GM12878 (cell line): ENCODE measurements at regions not wholly inside any gene's neighbourhood (a gene's known extent, or its start where the extent isn't known, plus 50 kb on each side); places are given as distances from the start of the nearest gene placed in this dataset.

Source experiments
- ATAC-seq: fragments of 200-7000 bp; cut with Tn5 transposase; 3 replicates; pipeline ENCODE4 v1.9.1; 2020; ENCODE audit warnings: mild to moderate bottlenecking, moderate library complexity
- BruUV-seq: library from RNA; stranded (reverse); fragments of 400-500 nt; replicated peaks from 2 replicates; lab custom pipeline; 2021; lab: Mats Ljungman, UMichigan
- CTCF ChIA-PET: fragments of 300-600 bp; sonication (Branson Sonifier 250); formaldehyde crosslinking; extraction: SDS; loops from one replicate; lab custom pipeline; 2021; ENCODE audit warnings: inconsistent platforms; lab: Yijun Ruan, JAX
- POLR2A ChIA-PET: fragments of 350-600 bp; formaldehyde crosslinking; extraction: SDS; loops from one replicate; lab custom pipeline; 2021; ENCODE audit warnings: inconsistent platforms; lab: Charles Lee
- RAD21 ChIA-PET: fragments of 300-600 bp; sonication (Branson Sonifier 250); formaldehyde crosslinking; loops from one replicate; lab custom pipeline; 2023; ENCODE audit warnings: antibody characterized with exemption; ENCODE audit not compliant: unreplicated experiment; lab: Charles Lee
- SMC1A ChIA-PET: fragments of 300-600 bp; sonication (Branson Sonifier 250); formaldehyde crosslinking; loops from one replicate; lab custom pipeline; 2023; ENCODE audit not compliant: unreplicated experiment, uncharacterized antibody; lab: Charles Lee
- DNase-seq: peaks from one replicate; pipeline ENCODE4 v3.0.0-alpha.2; 2011; ENCODE audit warnings: low read depth, low spot score
- FAIRE-seq: peaks from 3 replicates; lab custom pipeline; 2011; peaks lifted over from hg19 to GRCh38; lab: Jason Lieb, UNC
- H2AFZ ChIP-seq: 2 replicates; pipeline ENCODE4 v1.6.0; 2011; ENCODE audit warnings: low read depth, low read length, control low read depth; ENCODE audit not compliant: control insufficient read depth
- H3K27ac ChIP-seq: 2 replicates; pipeline ENCODE4 v1.5.1; 2011; ENCODE audit warnings: control low read depth; ENCODE audit not compliant: control insufficient read depth, insufficient read depth
- H3K27me3 ChIP-seq, 2 experiments: replicated peaks in 1 of 2; 2 replicates each; pipeline versions ENCODE4 v1.6.0 to v1.6.1; 2011; ENCODE audit warnings: low read length in 1 of 2; ENCODE audit not compliant: control insufficient read depth in 2 of 2, insufficient read depth in 2 of 2
- H3K36me3 ChIP-seq, 2 experiments: 2 replicates each; pipeline ENCODE4 v1.5.1; 2011; ENCODE audit warnings: low read length in 1 of 2; ENCODE audit not compliant: control insufficient read depth in 2 of 2, insufficient read depth in 2 of 2
- H3K4me1 ChIP-seq: 2 replicates; pipeline ENCODE4 v1.6.1; 2011; ENCODE audit warnings: mild to moderate bottlenecking, low read length, moderate library complexity, mixed read lengths; ENCODE audit not compliant: control insufficient read depth, insufficient read depth
- H3K4me2 ChIP-seq: 2 replicates; pipeline ENCODE4 v1.6.0; 2011; ENCODE audit warnings: control low read depth; ENCODE audit not compliant: control insufficient read depth, insufficient read depth
- H3K4me3 ChIP-seq: fragments of 200-600 bp; sonication (generic); 2 replicates; pipeline ENCODE4 v1.5.1; 2016
- H3K79me2 ChIP-seq: 2 replicates; pipeline ENCODE4 v1.6.0; 2011; ENCODE audit warnings: low read length; ENCODE audit not compliant: control insufficient read depth, insufficient read depth
- H3K9ac ChIP-seq: 2 replicates; pipeline ENCODE4 v1.8.0; 2011; ENCODE audit warnings: low read length, control low read depth, mixed read lengths; ENCODE audit not compliant: control insufficient read depth, insufficient read depth
- H3K9me3 ChIP-seq: replicated peaks from 3 replicates; pipeline ENCODE4 v1.5.1; 2011; ENCODE audit warnings: mild to moderate bottlenecking, low read length; ENCODE audit not compliant: control insufficient read depth, insufficient read depth
- H4K20me1 ChIP-seq: 2 replicates; pipeline ENCODE4 v1.6.0; 2011; ENCODE audit not compliant: control insufficient read depth, insufficient read depth
- BACH1 ChIP-seq: fragments of 450-650 bp; IDR thresholded peaks from 2 replicates; pipeline ENCODE4 v1.6.1; 2017; ENCODE audit warnings: mild to moderate bottlenecking, borderline replicate concordance
- E4F1 ChIP-seq: fragments of 450-650 bp; IDR thresholded peaks from 2 replicates; pipeline ENCODE4 v1.6.1; 2018; ENCODE audit warnings: borderline replicate concordance, mild to moderate bottlenecking; ENCODE audit not compliant: partially characterized antibody
- FOS ChIP-seq: IDR thresholded peaks from 3 replicates; pipeline ENCODE4 v1.6.1; 2011; ENCODE audit warnings: borderline replicate concordance; ENCODE audit not compliant: insufficient read length; ENCODE audit errors: extremely low read depth
- HCFC1 ChIP-seq: fragments of 150-350 bp; IDR thresholded peaks from 2 replicates; pipeline ENCODE4 v1.6.1; 2014; ENCODE audit warnings: low read length
- HDAC2 ChIP-seq: fragments of 200-600 bp; sonication (generic); IDR thresholded peaks from 2 replicates; pipeline ENCODE4 v1.6.1; 2017
- IKZF1 ChIP-seq: fragments of 450-650 bp; conservative IDR thresholded peaks from 2 replicates; pipeline ENCODE4 v1.6.1; 2017; ENCODE audit warnings: antibody characterized with exemption, mild to moderate bottlenecking
- JUNB ChIP-seq: IDR thresholded peaks from 2 replicates; pipeline ENCODE4 v1.6.1; 2016; ENCODE audit warnings: antibody characterized with exemption, mild to moderate bottlenecking
- KDM1A ChIP-seq: fragments of 200-600 bp; sonication (generic); IDR thresholded peaks from 2 replicates; pipeline ENCODE4 v1.6.1; 2016; ENCODE audit warnings: borderline replicate concordance
- MEF2B ChIP-seq: fragments of 450-650 bp; IDR thresholded peaks from 2 replicates; pipeline ENCODE4 v1.6.1; 2018; ENCODE audit warnings: mild to moderate bottlenecking, moderate library complexity; ENCODE audit not compliant: partially characterized antibody, poor library complexity, severe bottlenecking
- MTA3 ChIP-seq: IDR thresholded peaks from 2 replicates; pipeline ENCODE4 v1.6.1; 2012; ENCODE audit warnings: low read length, inconsistent platforms, borderline replicate concordance
- NFXL1 ChIP-seq: fragments of 450-650 bp; IDR thresholded peaks from 2 replicates; pipeline ENCODE4 v1.6.1; 2017; ENCODE audit warnings: antibody characterized with exemption, mild to moderate bottlenecking, borderline replicate concordance
- RBBP5 ChIP-seq: fragments of 200-600 bp; sonication (generic); conservative IDR thresholded peaks from 2 replicates; pipeline ENCODE4 v1.6.1; 2016
- REST ChIP-seq: IDR thresholded peaks from 2 replicates; pipeline ENCODE4 v1.6.1; 2012; ENCODE audit warnings: mild to moderate bottlenecking, low read depth, low read length
- SREBF2 ChIP-seq: IDR thresholded peaks from 2 replicates; pipeline ENCODE4 v1.6.1; 2012; ENCODE audit warnings: mild to moderate bottlenecking, low read length
- TCF7 ChIP-seq: IDR thresholded peaks from 2 replicates; pipeline ENCODE4 v1.6.1; 2014; ENCODE audit warnings: antibody characterized with exemption, borderline replicate concordance
- ZBTB11 ChIP-seq: fragments of 450-650 bp; formaldehyde crosslinking; IDR thresholded peaks from 2 replicates; pipeline ENCODE4 v1.5.0; 2022; ENCODE audit warnings: mild to moderate bottlenecking, missing genetic modification characterization
- WGBS: methylation state at CpG from one replicate; pipeline ENCODE4 v1.1.6; 2016; ENCODE audit warnings: low lambda C conversion rate; ENCODE audit not compliant: insufficient replicate concordance, insufficient coverage; ENCODE audit errors: missing lambda C conversion rate; 5-methylcytosine and 5-hydroxymethylcytosine counted together
- in situ Hi-C: fragments of 300-500 bp; cut with MboI; formaldehyde crosslinking; loops from 9 replicates; pipeline ENCODE4 v1.14.3; 2018; ENCODE audit warnings: mixed read lengths
- intact Hi-C: fragments of 100-400 bp; cut with micrococcal nuclease; formaldehyde crosslinking; loops from one replicate; pipeline ENCODE4 v1.14.2; 2022; ENCODE audit not compliant: unreplicated experiment

DNA sequence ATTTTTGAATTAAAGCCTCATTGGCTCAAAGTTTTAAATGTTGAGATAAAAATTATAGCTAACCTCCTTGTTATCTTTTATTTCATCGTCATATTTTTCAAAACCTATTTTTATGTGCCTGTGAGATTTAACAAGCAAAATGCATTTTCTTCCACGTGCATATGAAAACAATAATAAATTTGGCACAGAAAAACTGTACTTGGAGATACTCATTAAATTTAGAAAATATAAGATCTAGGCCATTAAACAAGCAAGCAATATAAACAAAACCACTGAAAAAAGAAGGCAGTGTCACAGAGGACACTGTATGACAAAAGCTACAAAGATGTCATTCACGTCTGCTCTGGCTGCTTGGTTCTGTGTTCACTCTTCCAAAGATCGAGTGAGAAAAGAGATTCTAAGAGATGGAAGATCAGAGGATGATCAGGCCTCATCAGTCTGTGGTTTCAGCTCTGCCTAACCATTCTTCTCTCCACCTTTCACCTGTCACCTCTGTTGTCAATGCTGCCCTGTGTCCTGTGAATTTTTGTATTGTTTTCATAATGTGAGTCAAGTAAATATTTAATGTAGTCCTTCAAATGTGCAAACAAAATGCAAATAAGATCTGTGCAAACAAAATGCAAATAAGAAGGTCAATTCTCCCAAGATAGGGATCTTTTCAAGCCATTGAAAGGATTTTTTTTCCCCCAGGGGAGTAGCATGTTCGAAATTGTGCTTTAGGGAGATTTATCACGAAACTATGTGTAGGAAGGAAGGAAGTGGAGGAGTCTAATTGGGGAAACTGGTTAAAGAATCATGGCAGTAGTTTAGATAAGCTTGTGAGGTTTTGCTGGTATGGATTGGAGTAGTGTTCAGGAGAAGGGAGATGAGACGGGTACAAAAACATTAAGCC, 138.7 kb upstream of the RBMS1 start:
- in situ Hi-C loops (no loop called here), intact Hi-C loops (no loop called here)
- no TSS peak for BruUV-seq
- H4K20me1 ChIP-seq = no peaks in the 10 kb centered on the region
- no peak overlapping the region for H3K27ac ChIP-seq
- H3K9me3 ChIP-seq = no peaks in the 10 kb centered on the region
- H3K27me3 ChIP-seq = no peaks in the 10 kb centered on the region; a peak in 1 of 4 replicates
- RAD21 ChIA-PET = no interaction called here
- no peak overlapping the region for H3K4me2 ChIP-seq
- no peak overlapping the region for H2AFZ ChIP-seq
- FAIRE-seq (no peak), ATAC-seq (no peak), DNase-seq (no peak)
- no peak overlapping the region for H3K9ac ChIP-seq
- no peaks in the 10 kb centered on the region for H3K4me1 ChIP-seq
- no peaks in the 10 kb centered on the region for H3K79me2 ChIP-seq
- SMC1A ChIA-PET = no interaction called here
- H3K36me3 ChIP-seq = no peaks in the 10 kb centered on the region
- POLR2A ChIA-PET = no interaction called here
- WGBS = 14% methylated on average over 7 of the region's 7 CpGs
- H3K4me3 ChIP-seq = no peak overlapping the region
- CTCF ChIA-PET = no interaction called here
- TF ChIP-seq KDM1A (no peak), FOS (no peak), SREBF2 (no peak), ZBTB11 (CRISPR knock-in tag) (no peak), MTA3 (no peak), RBBP5 (no peak), REST (no peak), BACH1 (no peak), IKZF1 (no peak), HDAC2 (no peak), JUNB (no peak), HCFC1 (no peak), E4F1 (no peak), NFXL1 (no peak), TCF7 (no peak), MEF2B (no peak)
